Activated CD4-positive, alpha-beta T cell treated with anti-CD3 and anti-CD28 coated beads for 48 hours (primary cell): ENCODE measurements at regions not wholly inside any gene's neighbourhood (a gene's known extent, or its start where the extent isn't known, plus 50 kb on each side); places are given as distances from the start of the nearest gene placed in this dataset.

Source experiments
- DNase-seq: peaks from one replicate; pipeline ENCODE4 v3.0.0-alpha.2; 2020

DNA sequence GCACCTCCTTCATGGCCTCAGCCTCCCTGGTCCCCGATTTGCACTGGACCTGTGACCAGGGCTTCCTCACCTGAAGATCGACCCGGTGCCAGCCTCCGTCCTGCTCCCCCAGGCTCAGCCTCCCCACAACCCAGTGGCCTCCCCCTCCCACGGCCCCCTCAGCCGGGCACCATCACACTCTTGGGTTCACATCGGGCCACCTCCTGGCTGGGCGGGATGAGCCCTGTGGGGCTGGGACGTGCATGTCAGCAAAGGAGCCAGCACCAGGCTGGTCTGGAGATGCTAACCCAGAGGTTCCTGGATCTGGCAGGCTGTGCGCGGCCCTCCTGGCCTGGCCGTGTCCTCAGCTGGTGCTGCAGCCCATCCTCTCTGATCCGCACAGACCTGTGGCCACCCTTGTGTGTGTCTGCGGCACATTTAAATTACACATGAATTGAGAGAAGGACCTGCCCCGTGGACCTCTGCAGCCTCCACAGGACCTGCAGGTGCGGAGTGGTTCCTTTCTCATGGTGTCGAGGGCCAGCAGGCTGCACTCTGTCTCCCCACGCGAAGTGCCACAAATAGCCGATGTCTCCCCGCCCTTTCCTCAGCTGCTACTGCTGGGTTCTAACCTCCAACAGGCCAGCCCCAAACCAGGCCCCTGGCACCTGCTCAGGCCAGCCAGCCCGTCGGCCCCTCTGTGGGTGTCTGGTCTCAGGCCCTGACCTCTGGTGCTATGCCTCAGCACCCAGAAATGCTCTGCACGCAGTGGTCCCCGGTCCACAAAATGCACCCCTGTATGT, 237.5 kb downstream of the ERMARD start:
- no peak for DNase-seq

GRCh38 chr6:169986848-169987498, 235.6 kb downstream of the ERMARD start:
- DNase-seq = no peak

GRCh38 chr6:169986171-169986847, 234.9 kb downstream of the ERMARD start:
- DNase-seq = no peak

- no peak for DNase-seq
Observed at GRCh38 chr6:169985121-169986015, 233.9 kb downstream of the ERMARD start.

DNA sequence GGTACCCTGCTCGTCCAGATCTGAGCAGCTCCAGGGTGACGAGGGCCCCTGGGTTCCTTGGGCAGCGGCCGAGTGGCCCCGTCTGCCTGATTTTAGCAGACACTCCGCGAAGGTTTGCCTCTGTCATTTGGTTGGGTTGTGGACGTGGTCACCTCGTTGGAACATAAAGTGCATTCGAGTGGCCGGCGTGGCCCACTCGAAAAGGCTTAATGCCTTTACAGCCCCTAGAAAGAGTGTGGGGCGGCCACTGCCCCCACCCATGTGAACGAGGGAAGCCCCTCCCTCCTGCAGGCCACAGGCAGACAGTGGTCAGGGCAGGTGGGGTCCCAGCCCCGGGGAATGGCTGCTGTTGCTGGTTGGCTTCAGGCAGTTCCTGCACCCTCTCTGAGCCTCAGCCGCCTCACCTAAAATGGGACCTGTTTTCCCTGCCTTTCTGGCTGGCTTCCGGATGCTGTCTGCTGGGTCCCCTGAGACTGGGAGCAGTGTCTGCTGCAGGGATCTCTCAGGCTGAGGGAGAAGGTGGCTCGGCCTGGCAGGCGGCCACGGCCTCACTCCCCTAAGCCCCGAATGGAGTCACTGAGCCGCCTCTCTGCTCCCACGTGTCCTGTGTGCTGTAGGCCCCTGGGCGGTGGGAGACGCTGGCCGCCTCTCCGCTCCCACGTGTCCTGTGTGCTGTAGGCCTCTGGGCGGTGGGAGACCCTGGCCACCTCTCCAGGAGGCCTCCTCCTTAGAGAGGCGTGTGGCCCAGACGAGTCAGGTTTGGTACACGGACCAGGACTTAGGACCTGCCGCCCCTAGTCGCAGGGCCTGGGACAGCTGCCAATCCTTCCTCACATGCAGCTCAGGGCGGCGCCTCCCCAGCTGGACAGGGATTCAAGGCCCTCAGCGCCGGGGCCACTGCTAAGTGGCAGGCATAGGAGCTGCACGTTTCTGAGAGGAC, 233.0 kb downstream of the ERMARD start:
- DNase-seq = no peak

DNA sequence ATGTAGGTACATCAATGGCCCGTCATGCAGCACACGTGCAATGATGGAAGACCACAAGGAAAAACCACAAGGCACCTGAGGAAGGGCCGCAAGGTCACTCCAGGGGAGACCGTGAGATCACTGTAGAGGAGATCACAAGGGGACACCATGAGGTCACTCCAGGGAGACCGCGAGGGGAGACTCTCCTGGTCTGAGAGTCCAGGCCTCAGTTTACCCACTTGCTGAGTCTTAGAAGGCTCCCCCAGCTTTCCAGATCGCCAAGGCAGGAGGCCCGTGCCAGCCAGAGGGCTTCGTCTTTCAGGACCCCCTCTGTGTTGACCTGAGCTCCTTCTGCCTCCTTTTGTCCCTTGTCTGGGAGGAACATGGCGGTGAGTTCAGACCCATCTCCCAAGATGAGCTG, 232.2 kb downstream of the ERMARD start:
- no peak for DNase-seq

GRCh38 chr6:169982461-169983386, 231.3 kb downstream of the ERMARD start:
- DNase-seq = no peak

DNA sequence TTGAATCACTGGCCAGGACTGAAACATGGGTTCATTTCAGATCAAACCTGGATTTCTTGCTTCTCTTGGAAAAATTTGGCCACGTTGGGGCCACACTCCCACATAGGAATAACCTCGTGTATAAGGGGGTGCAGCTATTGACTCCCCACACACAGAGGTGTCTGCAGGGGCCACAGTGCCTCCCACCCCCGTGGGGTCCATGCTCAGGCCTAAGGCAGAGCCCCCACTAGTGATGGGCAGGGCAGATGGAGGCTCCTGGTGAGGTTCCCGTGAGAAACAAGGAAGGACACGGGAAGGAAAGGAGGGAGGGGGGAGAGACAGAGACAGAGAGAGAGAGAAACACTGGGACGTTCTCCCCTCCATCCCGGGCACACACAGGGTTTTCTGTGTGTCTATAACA, 230.5 kb downstream of the ERMARD start:
- no peak for DNase-seq

- no peak for DNase-seq
Observed at GRCh38 chr6:169981568-169981967, 230.1 kb downstream of the ERMARD start.

- no peak for DNase-seq
Observed at GRCh38 chr6:169980826-169981450, 229.5 kb downstream of the ERMARD start.

DNA sequence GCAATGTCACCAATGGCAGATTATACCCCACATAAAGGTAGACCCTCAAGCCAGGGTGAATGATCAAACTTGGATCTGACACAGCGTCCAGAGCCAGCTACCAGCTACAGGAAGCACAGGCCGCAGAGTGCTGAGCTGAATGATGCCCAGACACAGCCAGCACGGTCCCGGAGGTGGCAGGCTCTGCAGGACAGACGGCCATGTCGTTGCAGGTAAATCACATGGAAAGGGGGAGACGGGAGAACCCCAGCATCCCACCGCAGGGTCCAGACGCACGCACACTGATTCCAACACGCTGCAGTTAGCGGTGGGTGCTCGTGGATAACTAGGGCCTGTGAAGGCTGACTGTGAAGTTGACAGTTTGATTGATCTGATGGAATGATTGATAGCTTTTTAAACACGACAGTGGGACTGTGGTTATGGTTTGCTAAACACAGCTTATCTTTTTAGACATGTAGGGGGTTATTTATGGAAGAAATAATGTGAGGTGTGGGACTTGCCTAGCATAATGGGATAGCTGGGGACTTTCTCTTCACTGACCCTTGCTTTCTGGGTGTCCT, 228.5 kb downstream of the ERMARD start:
- no peak for DNase-seq

- no peak for DNase-seq
Observed at GRCh38 chr6:169978615-169979161, 227.3 kb downstream of the ERMARD start.

DNA sequence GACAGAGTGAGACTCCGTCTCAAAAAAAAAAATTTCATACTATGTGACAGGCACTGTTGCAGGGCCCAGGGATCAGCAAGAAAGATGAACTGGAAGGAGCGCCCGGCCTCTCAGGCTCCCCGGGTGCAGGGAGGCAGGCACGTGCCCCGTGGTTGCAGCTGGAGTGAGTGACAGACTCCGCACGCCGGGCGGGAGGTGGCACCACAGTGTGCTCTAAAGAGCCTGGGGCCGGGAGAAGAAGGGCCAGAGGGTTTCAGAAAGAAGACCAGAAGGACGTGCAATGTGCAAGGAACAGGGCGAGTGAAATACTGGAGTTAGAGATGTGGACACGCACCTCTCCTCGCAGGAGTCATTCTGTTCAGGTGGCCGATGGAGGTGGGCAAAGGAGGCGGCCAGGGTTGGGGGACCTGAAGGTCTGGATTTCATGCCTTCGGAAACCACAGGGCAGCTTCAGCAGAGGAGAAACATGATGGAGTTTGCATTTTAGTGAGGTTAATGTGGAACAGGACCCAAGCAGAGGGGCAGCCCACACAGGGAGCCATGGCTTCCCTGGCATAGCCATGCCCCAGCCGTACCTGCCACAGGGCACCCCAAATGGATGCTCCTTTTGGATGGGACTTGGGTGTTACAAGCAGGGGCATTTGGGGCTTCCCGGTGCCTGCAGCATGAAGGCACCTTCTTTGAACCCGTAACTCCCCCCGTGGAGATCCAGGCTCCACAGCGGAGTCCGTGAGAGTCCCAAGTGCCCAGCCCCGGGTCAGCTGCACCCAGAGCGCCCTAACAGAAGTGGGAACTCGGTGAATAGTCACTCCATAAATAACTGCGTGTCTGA, 226.2 kb downstream of the ERMARD start:
- DNase-seq = no peak

- no peak for DNase-seq
Observed at GRCh38 chr6:169976301-169977081, 225.1 kb downstream of the ERMARD start.

GRCh38 chr6:169975701-169976100, 224.3 kb downstream of the ERMARD start:
- no peak for DNase-seq

GRCh38 chr6:169975286-169975685, 223.9 kb downstream of the ERMARD start:
- DNase-seq = no peak

DNA sequence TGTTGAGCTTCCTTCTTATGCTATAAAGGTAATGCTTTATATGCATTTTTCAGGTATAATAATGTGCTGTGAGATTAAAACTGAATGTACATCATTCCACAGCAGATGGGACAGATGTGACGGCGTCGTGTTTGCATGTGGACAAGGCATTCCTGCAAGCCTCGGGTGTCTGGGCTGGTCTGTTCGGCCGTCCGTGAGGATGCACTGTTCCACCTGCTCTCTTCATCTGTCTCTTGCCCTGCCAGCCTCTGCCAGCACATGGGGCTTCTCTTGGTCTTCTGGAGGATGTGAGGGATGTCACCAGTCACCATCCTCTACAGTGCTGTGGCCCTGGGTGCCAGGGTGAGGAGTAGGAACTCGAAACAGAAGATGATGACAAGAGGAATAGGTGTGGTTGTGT, 223.2 kb downstream of the ERMARD start:
- DNase-seq = no peak
